Smooth muscle cell (in vitro differentiated cells): ENCODE measurements at regions not wholly inside any gene's neighbourhood (a gene's known extent, or its start where the extent isn't known, plus 50 kb on each side); places are given as distances from the start of the nearest gene placed in this dataset.

Source experiments
- DNase-seq: peaks from one replicate; lab custom pipeline; 2025; ENCODE audit not compliant: unreplicated experiment; lab: John Stamatoyannopoulos, UW
- H2AFZ ChIP-seq: fragments of 200-600 bp; sonication (generic); 2 replicates; pipeline ENCODE4 v1.6.0; 2016; ENCODE audit warnings: antibody characterized with exemption, low read depth, mild to moderate bottlenecking
- H3F3A ChIP-seq: fragments of 200-600 bp; sonication (generic); 2 replicates; pipeline ENCODE4 v1.6.0; 2017; ENCODE audit warnings: antibody characterized with exemption, low read depth
- H3K27ac ChIP-seq: fragments of 200-600 bp; sonication (generic); 2 replicates; pipeline ENCODE4 v1.5.1; 2016; ENCODE audit warnings: low read depth, mild to moderate bottlenecking
- H3K27me3 ChIP-seq: fragments of 200-600 bp; sonication (generic); 2 replicates; pipeline ENCODE4 v1.6.1; 2016; ENCODE audit warnings: low read depth, mild to moderate bottlenecking
- H3K36me3 ChIP-seq: fragments of 200-600 bp; sonication (generic); 2 replicates; pipeline ENCODE4 v1.5.1; 2016; ENCODE audit warnings: low read depth
- H3K4me1 ChIP-seq: fragments of 200-600 bp; sonication (generic); 2 replicates; pipeline ENCODE4 v1.5.1; 2016; ENCODE audit warnings: low read depth
- H3K4me2 ChIP-seq: fragments of 200-600 bp; sonication (generic); 2 replicates; pipeline ENCODE4 v1.6.0; 2016; ENCODE audit warnings: mild to moderate bottlenecking
- H3K4me3 ChIP-seq: fragments of 200-600 bp; sonication (generic); 2 replicates; pipeline ENCODE4 v1.5.1; 2016; ENCODE audit warnings: mild to moderate bottlenecking
- H3K79me2 ChIP-seq: fragments of 200-600 bp; sonication (generic); 2 replicates; pipeline ENCODE4 v1.6.0; 2016; ENCODE audit warnings: low read depth, mild to moderate bottlenecking
- H3K9ac ChIP-seq: fragments of 200-600 bp; sonication (generic); 2 replicates; pipeline ENCODE4 v1.6.0; 2016; ENCODE audit warnings: low read depth
- H3K9me3 ChIP-seq: fragments of 200-600 bp; sonication (generic); replicated peaks from 2 replicates; pipeline ENCODE4 v1.5.1; 2016; ENCODE audit warnings: low read depth
- H4K20me1 ChIP-seq: fragments of 200-600 bp; sonication (generic); 2 replicates; pipeline ENCODE4 v1.6.0; 2016; ENCODE audit warnings: low read depth
- WGBS: methylation state at CpG from one replicate; pipeline ENCODE4 v1.1.7; 2016; ENCODE audit warnings: low lambda C conversion rate; 5-methylcytosine and 5-hydroxymethylcytosine counted together
- TF ChIP-seq, protein P1 (sequence below): fragments of 200-600 bp; sonication (generic); IDR thresholded peaks from 2 replicates; pipeline ENCODE4 v1.5.1; 2017; ENCODE audit warnings: borderline replicate concordance, mild to moderate bottlenecking, antibody characterized with exemption; ENCODE audit not compliant: insufficient read depth, poor library complexity, severe bottlenecking

DNA sequence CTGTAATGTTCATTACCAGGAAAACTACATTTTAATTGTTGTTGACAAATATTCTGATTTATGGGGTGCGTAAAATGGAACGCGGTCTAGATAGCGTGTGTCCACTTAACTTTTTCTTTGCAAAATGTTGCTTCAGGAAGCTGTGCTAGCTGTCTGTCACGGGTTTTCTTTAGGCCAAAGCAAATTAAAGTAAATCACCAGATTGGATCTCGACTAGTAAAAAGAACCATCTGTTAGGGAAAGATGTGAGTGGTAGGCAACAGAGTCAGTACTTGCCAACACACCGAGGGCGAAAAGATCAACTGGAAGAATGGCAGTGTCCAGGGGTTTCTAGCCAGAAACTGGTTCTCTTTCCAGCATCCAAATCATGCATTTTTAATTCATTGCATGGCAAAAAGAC lies 404.9 kb upstream of the TMPO start:
- Histone ChIP-seq H3K27ac (no peak overlapping the region), H3K36me3 (no peaks in the 10 kb centered on the region), H3K9ac (no peak overlapping the region), H3K4me2 (no peak overlapping the region), H2AFZ (peak overlapping the region; percentile 55), H4K20me1 (no peaks in the 10 kb centered on the region), H3K9me3 (no peaks in the 10 kb centered on the region), H3K4me1 (no peaks in the 10 kb centered on the region), H3K4me3 (no peak overlapping the region), H3K27me3 (no peaks in the 10 kb centered on the region), H3K79me2 (no peaks in the 10 kb centered on the region), H3F3A (no peaks in the 10 kb centered on the region)
- TF ChIP-seq, protein P1, sequence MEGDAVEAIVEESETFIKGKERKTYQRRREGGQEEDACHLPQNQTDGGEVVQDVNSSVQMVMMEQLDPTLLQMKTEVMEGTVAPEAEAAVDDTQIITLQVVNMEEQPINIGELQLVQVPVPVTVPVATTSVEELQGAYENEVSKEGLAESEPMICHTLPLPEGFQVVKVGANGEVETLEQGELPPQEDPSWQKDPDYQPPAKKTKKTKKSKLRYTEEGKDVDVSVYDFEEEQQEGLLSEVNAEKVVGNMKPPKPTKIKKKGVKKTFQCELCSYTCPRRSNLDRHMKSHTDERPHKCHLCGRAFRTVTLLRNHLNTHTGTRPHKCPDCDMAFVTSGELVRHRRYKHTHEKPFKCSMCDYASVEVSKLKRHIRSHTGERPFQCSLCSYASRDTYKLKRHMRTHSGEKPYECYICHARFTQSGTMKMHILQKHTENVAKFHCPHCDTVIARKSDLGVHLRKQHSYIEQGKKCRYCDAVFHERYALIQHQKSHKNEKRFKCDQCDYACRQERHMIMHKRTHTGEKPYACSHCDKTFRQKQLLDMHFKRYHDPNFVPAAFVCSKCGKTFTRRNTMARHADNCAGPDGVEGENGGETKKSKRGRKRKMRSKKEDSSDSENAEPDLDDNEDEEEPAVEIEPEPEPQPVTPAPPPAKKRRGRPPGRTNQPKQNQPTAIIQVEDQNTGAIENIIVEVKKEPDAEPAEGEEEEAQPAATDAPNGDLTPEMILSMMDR, result no peak
- WGBS, result 66% methylated on average over 8 of the region's 8 CpGs
- DNase-seq, result no peak

DNA sequence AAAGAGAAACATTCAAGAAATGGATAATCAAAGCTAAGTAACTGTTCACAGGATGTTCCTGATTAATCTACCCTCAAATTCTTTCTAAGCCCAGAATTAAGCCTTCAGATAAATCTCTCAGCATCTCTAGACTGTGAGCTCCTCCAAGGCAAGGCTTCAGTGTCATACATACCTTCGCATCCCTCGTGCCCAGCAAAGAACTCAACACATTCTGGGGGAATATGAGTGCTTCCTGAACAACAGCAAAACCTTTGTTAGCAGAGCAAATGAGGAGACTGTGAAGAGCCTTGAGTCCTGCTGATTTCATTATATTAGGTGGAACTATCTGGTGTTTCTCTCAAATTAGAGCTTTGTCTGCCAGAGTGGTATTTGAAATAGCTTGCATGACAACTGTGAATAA lies 401.8 kb upstream of the TMPO start:
- H3K36me3 ChIP-seq, result no peaks in the 10 kb centered on the region
- no peaks in the 10 kb centered on the region for H3K79me2 ChIP-seq
- TF ChIP-seq, protein P1, result no peak
- DNase-seq, result no peak
- no peak overlapping the region for H2AFZ ChIP-seq
- H3K27me3 ChIP-seq, result no peaks in the 10 kb centered on the region
- no peaks in the 10 kb centered on the region for H3K4me1 ChIP-seq
- no peak overlapping the region for H3K4me3 ChIP-seq
- H4K20me1 ChIP-seq, result no peaks in the 10 kb centered on the region
- no peaks in the 10 kb centered on the region for H3K9me3 ChIP-seq
- 79% methylated on average over 2 of the region's 2 CpGs for WGBS
- no peak overlapping the region for H3K27ac ChIP-seq
- no peak overlapping the region for H3K4me2 ChIP-seq
- H3K9ac ChIP-seq, result no peak overlapping the region
- H3F3A ChIP-seq, result no peaks in the 10 kb centered on the region

DNA sequence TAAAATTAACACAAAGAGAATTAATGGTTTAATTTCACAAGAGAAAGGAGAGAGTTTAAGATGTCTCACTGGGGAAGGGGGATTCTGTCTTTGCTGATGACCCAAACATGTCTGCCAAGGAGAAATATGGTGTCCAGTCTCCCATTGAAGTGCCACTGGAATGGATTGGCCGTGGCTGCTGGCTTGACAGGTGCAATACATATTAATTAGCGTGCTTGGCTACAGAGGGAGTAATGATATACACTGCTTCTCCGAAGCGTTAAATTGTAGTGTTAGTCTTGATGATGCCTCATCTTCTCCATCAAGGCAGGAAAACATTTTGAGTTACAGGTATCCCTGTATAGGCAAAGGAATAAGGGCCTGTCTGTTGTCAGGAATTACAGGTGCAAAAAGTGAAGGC lies 393.4 kb upstream of the TMPO start:
- TF ChIP-seq, protein P1, result no peak
- Histone ChIP-seq H2AFZ (no peak overlapping the region), H3K36me3 (no peaks in the 10 kb centered on the region), H3K27ac (no peak overlapping the region), H3K4me1 (no peaks in the 10 kb centered on the region), H3K27me3 (no peaks in the 10 kb centered on the region), H4K20me1 (no peaks in the 10 kb centered on the region), H3K4me2 (no peak overlapping the region), H3K79me2 (no peaks in the 10 kb centered on the region), H3K9ac (no peak overlapping the region), H3K4me3 (no peak overlapping the region), H3K9me3 (no peaks in the 10 kb centered on the region), H3F3A (no peaks in the 10 kb centered on the region)
- DNase-seq, result no peak
- 91% methylated on average over 4 of the region's 4 CpGs for WGBS

DNA sequence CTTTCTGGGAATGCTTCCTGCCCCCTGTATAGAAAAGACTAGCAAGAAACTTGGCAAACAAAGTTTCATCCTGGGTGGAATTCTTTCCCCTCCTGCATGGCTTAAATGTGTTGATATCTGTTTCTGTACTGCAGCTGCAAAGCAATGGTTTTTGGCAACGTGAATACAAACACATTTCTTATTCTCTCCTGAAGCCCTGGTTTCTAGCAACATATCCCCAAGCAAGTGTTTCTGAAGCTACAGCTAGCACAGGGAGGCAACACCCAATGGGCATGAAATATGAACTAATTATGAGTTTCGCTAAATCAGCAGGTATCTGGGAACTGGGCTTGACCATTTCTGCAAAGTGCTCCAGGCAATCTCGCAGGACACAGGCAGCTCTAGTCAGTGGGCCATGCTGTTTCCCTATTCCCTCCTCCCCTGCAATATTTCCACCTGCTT lies 392.3 kb upstream of the TMPO start:
- Histone ChIP-seq H3K36me3 (no peaks in the 10 kb centered on the region), H3K9me3 (no peaks in the 10 kb centered on the region), H3K4me2 (no peak overlapping the region), H3K27ac (no peak overlapping the region), H3K79me2 (no peaks in the 10 kb centered on the region), H3F3A (no peaks in the 10 kb centered on the region), H4K20me1 (no peaks in the 10 kb centered on the region), H3K27me3 (no peaks in the 10 kb centered on the region), H2AFZ (no peak overlapping the region), H3K9ac (no peak overlapping the region), H3K4me3 (no peak overlapping the region), H3K4me1 (no peaks in the 10 kb centered on the region)
- TF ChIP-seq, protein P1, result no peak
- DNase-seq, result no peak
- WGBS, result 82% methylated on average over 3 of the region's 3 CpGs
